K562 (cell line): ENCODE measurements at regions not wholly inside any gene's neighbourhood (a gene's known extent, or its start where the extent isn't known, plus 50 kb on each side); places are given as distances from the start of the nearest gene placed in this dataset.

Source experiments
- ATAC-seq: fragments of 200-7000 bp; cut with Tn5 transposase; 3 replicates; pipeline ENCODE4 v1.9.1; 2020; ENCODE audit warnings: moderate library complexity
- BruUV-seq: library from RNA; stranded (reverse); fragments of 400-500 nt; replicated peaks from 2 replicates; lab custom pipeline; 2021; lab: Mats Ljungman, UMichigan
- CTCF ChIA-PET: fragments of 300-600 bp; formaldehyde crosslinking; extraction: SDS; loops from one replicate; lab custom pipeline; 2021; ENCODE audit warnings: low intra/inter-chr PET ratio; lab: Yijun Ruan, JAX
- POLR2A ChIA-PET: fragments of 300-600, 350-650 bp; sonication (Branson Sonifier 250); formaldehyde crosslinking; extraction: SDS; loops from one replicate; lab custom pipeline; 2021; ENCODE audit warnings: antibody characterized with exemption, inconsistent platforms; lab: Yijun Ruan, JAX
- DNase-seq, 4 experiments: peaks; one replicate each; pipeline versions ENCODE4 v3.0.0 to v3.0.0-alpha.2; 2011 to 2018; ENCODE audit warnings: low spot score in 3 of 4, mixed read lengths in 3 of 4; ENCODE audit errors: extremely low read depth in 1 of 4
- FAIRE-seq: peaks from 2 replicates; lab custom pipeline; 2011; peaks lifted over from hg19 to GRCh38; lab: Jason Lieb, UNC
- H2AFZ ChIP-seq: 2 replicates; pipeline ENCODE4 v1.6.0; 2011; ENCODE audit warnings: low read depth, low read length, control low read depth, inconsistent platforms
- H3K27ac ChIP-seq: fragments of 200-600 bp; 3 replicates; pipeline ENCODE4 v1.8.0; 2011; ENCODE audit warnings: low read depth, mild to moderate bottlenecking, control low read depth, inconsistent platforms, low read length, moderate library complexity, mixed read lengths; ENCODE audit errors: extremely low read depth
- H3K27me3 ChIP-seq, 2 experiments: fragments of 300-600 bp in 1 of 2; 2 replicates in 1 of 2; 3 replicates in 1 of 2; pipeline versions ENCODE4 v1.6.0 to v1.8.0; 2011; ENCODE audit warnings: inconsistent platforms in 2 of 2, low read length in 2 of 2, mild to moderate bottlenecking in 1 of 2, mixed read lengths in 1 of 2, moderate library complexity in 1 of 2; ENCODE audit not compliant: control insufficient read depth in 2 of 2, insufficient read depth in 2 of 2
- H3K36me3 ChIP-seq: fragments of 300-600 bp; 3 replicates; pipeline ENCODE4 v1.8.0; 2011; ENCODE audit warnings: mild to moderate bottlenecking, low read length, inconsistent platforms; ENCODE audit not compliant: control insufficient read depth, insufficient read depth
- H3K4me1 ChIP-seq, 2 experiments: fragments of 200-600 bp in 1 of 2; replicated peaks in 1 of 2; 2 replicates in 1 of 2; 3 replicates in 1 of 2; pipeline versions ENCODE4 v1.5.1 to v1.8.0; 2011; ENCODE audit warnings: inconsistent platforms in 2 of 2, low read length in 2 of 2, mild to moderate bottlenecking in 1 of 2, mixed read lengths in 1 of 2, moderate library complexity in 1 of 2; ENCODE audit not compliant: control insufficient read depth in 2 of 2, insufficient read depth in 2 of 2
- H3K4me2 ChIP-seq: 2 replicates; pipeline ENCODE4 v1.6.1; 2011; ENCODE audit warnings: low read length, control low read depth, inconsistent platforms, mixed read lengths; ENCODE audit not compliant: insufficient read depth
- H3K4me3 ChIP-seq: fragments of 200-600 bp; sonication (generic), shearing (Covaris generic); 2 replicates; pipeline ENCODE4 v1.5.1; 2016; ENCODE audit warnings: control low read depth, inconsistent platforms
- H3K79me2 ChIP-seq: fragments of 200-600 bp; 3 replicates; pipeline ENCODE4 v1.8.0; 2011; ENCODE audit warnings: low read length, inconsistent platforms; ENCODE audit not compliant: control insufficient read depth, insufficient read depth
- H3K9ac ChIP-seq, 2 experiments: 2 replicates each; pipeline versions ENCODE4 v1.6.0 to v1.6.1; 2011; ENCODE audit warnings: low read depth in 2 of 2, low read length in 2 of 2, control low read depth in 1 of 2, inconsistent platforms in 1 of 2, mild to moderate bottlenecking in 1 of 2, mixed read lengths in 1 of 2; ENCODE audit not compliant: insufficient read depth in 1 of 2
- H3K9me1 ChIP-seq: one replicate; pipeline ENCODE4 v1.6.0; 2011; ENCODE audit warnings: inconsistent platforms, mild to moderate bottlenecking, low read length, moderate library complexity; ENCODE audit not compliant: control insufficient read depth, insufficient read depth
- H3K9me3 ChIP-seq: replicated peaks from 2 replicates; pipeline ENCODE4 v1.5.1; 2011; ENCODE audit warnings: low read depth, low read length, inconsistent platforms; ENCODE audit not compliant: control insufficient read depth, insufficient read depth
- H4K20me1 ChIP-seq: replicated peaks from 2 replicates; pipeline ENCODE4 v1.6.1; 2011; ENCODE audit warnings: low read length, inconsistent platforms, mixed read lengths; ENCODE audit not compliant: control insufficient read depth, insufficient read depth
- BACH1 ChIP-seq: fragments of 200-800 bp; sonication (Bioruptor generic); IDR thresholded peaks from 2 replicates; pipeline ENCODE4 v1.6.1; 2016; ENCODE audit warnings: missing genetic modification characterization, missing compliant biosample characterization
- DNMT1 ChIP-seq: fragments of 450-650 bp; IDR thresholded peaks from 2 replicates; pipeline ENCODE4 v1.6.1; 2016; ENCODE audit warnings: antibody characterized with exemption, mild to moderate bottlenecking
- ESRRA ChIP-seq: fragments of 450-650 bp; IDR thresholded peaks from 2 replicates; pipeline ENCODE4 v1.6.1; 2014; ENCODE audit warnings: low read depth, mild to moderate bottlenecking, moderate library complexity, borderline replicate concordance
- ETV1 ChIP-seq: fragments of 450-650 bp; conservative IDR thresholded peaks from 2 replicates; pipeline ENCODE4 v1.6.1; 2016; ENCODE audit warnings: missing genetic modification characterization, control low read depth, low read depth, missing compliant biosample characterization
- KDM1A ChIP-seq, 2 experiments: fragments of 450-650 bp; IDR thresholded peaks; 2 replicates each; pipeline ENCODE4 v1.6.1; 2016; ENCODE audit warnings: mild to moderate bottlenecking in 2 of 2
- LARP7 ChIP-seq: fragments of 450-650 bp; IDR thresholded peaks from 2 replicates; pipeline ENCODE4 v1.6.1; 2016
- NBN ChIP-seq: fragments of 450-650 bp; IDR thresholded peaks from 2 replicates; pipeline ENCODE4 v1.6.1; 2016; ENCODE audit warnings: low read depth, mild to moderate bottlenecking
- NCOA6 ChIP-seq: fragments of 450-650 bp; IDR thresholded peaks from 2 replicates; pipeline ENCODE4 v1.6.1; 2017; ENCODE audit warnings: mild to moderate bottlenecking
- SMAD1 ChIP-seq: fragments of 150-350 bp; IDR thresholded peaks from 2 replicates; pipeline ENCODE4 v1.6.1; 2014; ENCODE audit warnings: low read length, low read depth; ENCODE audit not compliant: partially characterized antibody
- SP1 ChIP-seq: sonication (generic); formaldehyde crosslinking; IDR thresholded peaks from 2 replicates; pipeline ENCODE4 v1.8.1; 2022; ENCODE audit warnings: mild to moderate bottlenecking, missing genetic modification reagents
- TBL1XR1 ChIP-seq, 2 experiments: IDR thresholded peaks; 2 replicates each; pipeline ENCODE4 v1.6.1; 2012; ENCODE audit warnings: improper control_type of control experiment in 2 of 2, low read length in 2 of 2, mild to moderate bottlenecking in 1 of 2
- ZFP1 ChIP-seq: fragments of 450-650 bp; formaldehyde crosslinking; IDR thresholded peaks from 2 replicates; pipeline ENCODE4 v1.4.0; 2020; ENCODE audit warnings: mild to moderate bottlenecking, mixed read lengths
- ZFP30 ChIP-seq: fragments of 250-450 bp; sonication (Bioruptor Pico); IDR thresholded peaks from 2 replicates; pipeline ENCODE4 v1.8.0; 2022; ENCODE audit warnings: moderate library complexity, mild to moderate bottlenecking, inconsistent platforms, borderline replicate concordance
- ZMIZ1 ChIP-seq, 2 experiments: fragments of 150-350 bp in 1 of 2; IDR thresholded peaks; 2 replicates each; pipeline ENCODE4 v1.6.1; 2012 to 2016; ENCODE audit warnings: low read depth in 2 of 2, low read length in 2 of 2, mild to moderate bottlenecking in 1 of 2, moderate library complexity in 1 of 2
- ZNF24 ChIP-seq: fragments of 450-650 bp; IDR thresholded peaks from 2 replicates; pipeline ENCODE4 v1.6.1; 2016
- ZNF263 ChIP-seq: sonication (generic); formaldehyde crosslinking; IDR thresholded peaks from 2 replicates; pipeline ENCODE4 v1.8.0; 2022; ENCODE audit warnings: mild to moderate bottlenecking, missing genetic modification reagents, borderline replicate concordance
- ZNF384 ChIP-seq: IDR thresholded peaks from 2 replicates; pipeline ENCODE4 v1.6.1; 2012; ENCODE audit warnings: low read depth, low read length, improper control_type of control experiment
- WGBS: fragments of 100-300 bp; shearing (Covaris generic); methylation state at CpG from one replicate; pipeline ENCODE4 v1.1.6; 2016; ENCODE audit warnings: low coverage, mixed read lengths; ENCODE audit not compliant: insufficient coverage; ENCODE audit errors: missing lambda C conversion rate; 5-methylcytosine and 5-hydroxymethylcytosine counted together
- in situ Hi-C: fragments of 300-500 bp; cut with MboI; formaldehyde crosslinking; loops from 4 replicates; pipeline ENCODE4 v1.15.0; 2018; ENCODE audit warnings: inconsistent platforms, mixed read lengths
- intact Hi-C: fragments of 100-400 bp; cut with micrococcal nuclease; formaldehyde crosslinking; loops from 2 replicates; pipeline ENCODE4 v1.14.2; 2022
- TF ChIP-seq, protein P1 (sequence below): IDR thresholded peaks from 3 replicates; pipeline ENCODE4 v1.6.1; 2011; ENCODE audit warnings: borderline replicate concordance, mild to moderate bottlenecking; ENCODE audit not compliant: insufficient read length, insufficient read depth
- TF ChIP-seq, protein P2 (sequence below), 2 experiments: fragments of 450-650 bp; conservative IDR thresholded peaks; 2 replicates each; pipeline ENCODE4 v1.6.1; 2017; ENCODE audit warnings: mild to moderate bottlenecking in 2 of 2, moderate library complexity in 2 of 2

- H3K4me1 ChIP-seq, result no peaks in the 10 kb centered on the region
- CTCF ChIA-PET, result no interaction called here
- H3K79me2 ChIP-seq, result no peaks in the 10 kb centered on the region
- H3K9me3 ChIP-seq, result no peaks in the 10 kb centered on the region; the same call in 1 of the 2 replicates
- no peaks in the 10 kb centered on the region for H3K27me3 ChIP-seq
- H4K20me1 ChIP-seq, result no peaks in the 10 kb centered on the region
- POLR2A ChIA-PET, result no interaction called here
- no peak overlapping the region for H2AFZ ChIP-seq
- no peak for DNase-seq
- no peaks in the 10 kb centered on the region for H3K36me3 ChIP-seq
- in situ Hi-C loops (no loop called here), intact Hi-C loops (no loop called here)
- H3K9ac ChIP-seq, result no peak overlapping the region
- H3K4me2 ChIP-seq, result no peak overlapping the region
- 0% methylated on average over 2 of the region's 2 CpGs for WGBS
- TF ChIP-seq ZFP1 (CRISPR knock-in tag) (no peak), BACH1 (tag) (no peak), ZFP30 (CRISPR knock-in tag) (no peak), ESRRA (no peak), SP1 (CRISPR knock-in tag) (no peak), NBN (no peak), TBL1XR1 (IDR thresholded peaks at IDR 0.05; ENCODE audit: low read length in 2 of 2) (no peak), ZMIZ1 (IDR thresholded peaks at IDR 0.05; ENCODE audit: low read depth in 2 of 2, low read length in 2 of 2) (no peak), ZNF24 (no peak), ZNF384 (no peak), ZNF263 (CRISPR knock-in tag) (no peak), DNMT1 (no peak), LARP7 (no peak), KDM1A (IDR thresholded peaks at IDR 0.05) (no peak), SMAD1 (no peak), ETV1 (tag) (no peak), NCOA6 (no peak)
- TF ChIP-seq, protein P1, sequence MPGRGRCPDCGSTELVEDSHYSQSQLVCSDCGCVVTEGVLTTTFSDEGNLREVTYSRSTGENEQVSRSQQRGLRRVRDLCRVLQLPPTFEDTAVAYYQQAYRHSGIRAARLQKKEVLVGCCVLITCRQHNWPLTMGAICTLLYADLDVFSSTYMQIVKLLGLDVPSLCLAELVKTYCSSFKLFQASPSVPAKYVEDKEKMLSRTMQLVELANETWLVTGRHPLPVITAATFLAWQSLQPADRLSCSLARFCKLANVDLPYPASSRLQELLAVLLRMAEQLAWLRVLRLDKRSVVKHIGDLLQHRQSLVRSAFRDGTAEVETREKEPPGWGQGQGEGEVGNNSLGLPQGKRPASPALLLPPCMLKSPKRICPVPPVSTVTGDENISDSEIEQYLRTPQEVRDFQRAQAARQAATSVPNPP, result no peak
- TF ChIP-seq, protein P2, sequence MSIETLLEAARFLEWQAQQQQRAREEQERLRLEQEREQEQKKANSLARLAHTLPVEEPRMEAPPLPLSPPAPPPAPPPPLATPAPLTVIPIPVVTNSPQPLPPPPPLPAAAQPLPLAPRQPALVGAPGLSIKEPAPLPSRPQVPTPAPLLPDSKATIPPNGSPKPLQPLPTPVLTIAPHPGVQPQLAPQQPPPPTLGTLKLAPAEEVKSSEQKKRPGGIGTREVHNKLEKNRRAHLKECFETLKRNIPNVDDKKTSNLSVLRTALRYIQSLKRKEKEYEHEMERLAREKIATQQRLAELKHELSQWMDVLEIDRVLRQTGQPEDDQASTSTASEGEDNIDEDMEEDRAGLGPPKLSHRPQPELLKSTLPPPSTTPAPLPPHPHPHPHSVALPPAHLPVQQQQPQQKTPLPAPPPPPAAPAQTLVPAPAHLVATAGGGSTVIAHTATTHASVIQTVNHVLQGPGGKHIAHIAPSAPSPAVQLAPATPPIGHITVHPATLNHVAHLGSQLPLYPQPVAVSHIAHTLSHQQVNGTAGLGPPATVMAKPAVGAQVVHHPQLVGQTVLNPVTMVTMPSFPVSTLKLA (conservative IDR thresholded peaks at IDR 0.05), result no peak
- ATAC-seq, result no peak
- no peak overlapping the region for H3K4me3 ChIP-seq
- H3K27ac ChIP-seq, result no peak overlapping the region
- no peak for FAIRE-seq
- no TSS peak for BruUV-seq
- H3K9me1 ChIP-seq, result no peaks in the 10 kb centered on the region
Measured at GRCh38 chr9:118643118-118643517, 726.1 kb downstream of the BRINP1 start.
